ENCODE measurements at regions not wholly inside any gene's neighbourhood (a gene's known extent, or its start where the extent isn't known, plus 50 kb on each side); places are given as distances from the start of the nearest gene placed in this dataset.

DNA sequence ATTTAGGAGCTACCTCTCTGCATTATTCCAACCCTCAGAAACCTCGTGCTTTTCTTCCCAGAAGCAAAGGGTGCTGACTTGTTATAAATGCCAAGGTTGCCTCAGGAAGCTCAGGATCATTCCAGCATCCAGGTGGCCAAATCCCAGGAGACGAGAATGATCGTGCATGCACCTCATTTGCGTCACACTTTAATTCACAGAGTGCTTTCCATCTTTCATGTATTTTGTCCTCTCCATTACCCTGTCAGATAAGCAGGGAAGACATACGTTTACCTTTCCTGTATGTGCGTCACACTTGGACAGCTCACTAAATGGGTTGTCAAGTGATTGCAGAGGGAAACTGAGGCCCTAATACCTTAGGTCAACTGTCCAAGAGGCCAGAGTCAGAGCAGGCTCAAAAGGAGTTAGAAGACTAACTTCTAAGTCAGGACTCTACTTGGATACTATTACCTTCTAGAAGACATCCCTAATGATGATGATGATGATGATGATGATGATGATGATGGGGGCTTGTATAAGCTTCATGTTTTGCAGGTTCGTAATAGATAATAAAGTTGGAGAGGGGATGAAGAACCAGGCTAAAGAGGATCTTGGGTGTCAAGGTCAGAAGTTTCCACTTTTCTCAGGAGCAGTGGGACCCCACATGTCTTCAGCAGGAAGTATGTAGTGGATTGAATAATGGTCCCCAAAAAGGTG is 150.6 kb upstream of the TNRC6C start:
- no peaks in the 10 kb centered on the region for H3K4me1 ChIP-seq (ENCODE audit: control insufficient read depth, insufficient read depth, low read length)
- no peak overlapping the region for H3K9ac ChIP-seq (ENCODE audit: low read length)
- H3K27ac ChIP-seq (ENCODE audit: low read depth, low read length) = no peak overlapping the region
- no peaks in the 10 kb centered on the region for H3K27me3 ChIP-seq (ENCODE audit: control insufficient read depth, insufficient read depth, low read length)
- H3K36me3 ChIP-seq (ENCODE audit: control insufficient read depth, insufficient read depth, low read length) = no peaks in the 10 kb centered on the region
- no peak overlapping the region for H3K4me3 ChIP-seq (ENCODE audit: low read length)

DNA sequence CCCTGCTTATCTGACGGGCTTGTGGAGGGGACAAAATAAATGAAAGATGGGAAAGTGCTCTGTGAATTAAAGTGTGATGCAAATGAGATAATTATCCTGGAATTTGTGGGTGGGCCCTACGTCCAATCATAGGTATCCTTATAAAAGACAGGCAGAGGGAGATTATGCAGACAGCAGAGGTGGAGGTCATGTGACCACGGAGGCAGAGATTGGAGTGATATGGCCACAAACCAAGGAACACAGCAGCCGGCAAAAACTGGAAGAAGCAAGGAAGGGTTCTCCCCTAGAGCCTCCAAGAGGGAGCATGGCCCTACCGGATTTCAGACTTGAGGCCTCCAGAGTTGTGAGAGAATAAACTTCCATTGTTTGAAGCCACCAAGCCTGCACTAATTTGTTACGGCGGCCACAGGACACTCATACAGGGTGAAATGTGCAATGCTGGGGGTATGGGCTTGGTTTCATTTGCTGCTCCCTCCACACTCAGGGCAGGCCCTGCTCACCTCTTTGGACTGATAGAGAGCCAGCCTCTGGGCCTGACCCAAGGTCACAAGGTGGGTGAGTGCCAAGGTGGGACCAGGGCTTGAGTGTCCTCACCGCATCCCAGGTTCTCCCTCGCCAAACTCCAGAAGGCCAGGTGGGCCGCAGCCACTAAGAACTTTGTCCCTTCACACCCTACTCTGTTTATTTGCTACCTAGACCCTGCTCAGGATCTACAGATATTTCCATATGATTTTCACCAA is 149.6 kb upstream of the TNRC6C start:
- Histone ChIP-seq H3K4me3 (ENCODE audit: low read length) (no peak overlapping the region), H3K27ac (ENCODE audit: low read depth, low read length) (no peak overlapping the region), H3K9ac (ENCODE audit: low read length) (no peak overlapping the region), H3K4me1 (ENCODE audit: control insufficient read depth, insufficient read depth, low read length) (no peaks in the 10 kb centered on the region), H3K27me3 (ENCODE audit: control insufficient read depth, insufficient read depth, low read length) (no peaks in the 10 kb centered on the region), H3K36me3 (ENCODE audit: control insufficient read depth, insufficient read depth, low read length) (no peaks in the 10 kb centered on the region)

DNA sequence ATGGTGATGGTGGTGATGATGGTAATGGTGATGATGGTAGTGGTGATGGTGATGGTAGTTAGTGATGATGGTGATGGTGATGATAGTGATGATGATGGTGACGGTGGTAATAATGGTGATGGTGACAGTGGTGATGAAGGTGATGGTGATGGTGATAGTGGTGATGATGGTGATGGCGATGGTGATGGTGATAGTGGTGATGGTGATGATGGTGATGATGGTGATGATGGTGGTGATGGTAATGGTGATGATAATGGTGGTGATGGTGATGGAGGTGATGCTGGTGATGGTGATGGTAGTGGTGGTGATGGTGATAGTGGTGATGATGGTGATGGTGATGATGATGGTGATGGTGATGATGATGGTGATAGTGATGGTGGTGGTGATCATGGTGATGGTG is 148.7 kb upstream of the TNRC6C start:
- Histone ChIP-seq H3K27ac (ENCODE audit: low read depth, low read length) (no peak overlapping the region), H3K36me3 (ENCODE audit: control insufficient read depth, insufficient read depth, low read length) (no peaks in the 10 kb centered on the region), H3K4me3 (ENCODE audit: low read length) (no peak overlapping the region), H3K4me1 (ENCODE audit: control insufficient read depth, insufficient read depth, low read length) (no peaks in the 10 kb centered on the region), H3K9ac (ENCODE audit: low read length) (no peak overlapping the region), H3K27me3 (ENCODE audit: control insufficient read depth, insufficient read depth, low read length) (no peaks in the 10 kb centered on the region)

DNA sequence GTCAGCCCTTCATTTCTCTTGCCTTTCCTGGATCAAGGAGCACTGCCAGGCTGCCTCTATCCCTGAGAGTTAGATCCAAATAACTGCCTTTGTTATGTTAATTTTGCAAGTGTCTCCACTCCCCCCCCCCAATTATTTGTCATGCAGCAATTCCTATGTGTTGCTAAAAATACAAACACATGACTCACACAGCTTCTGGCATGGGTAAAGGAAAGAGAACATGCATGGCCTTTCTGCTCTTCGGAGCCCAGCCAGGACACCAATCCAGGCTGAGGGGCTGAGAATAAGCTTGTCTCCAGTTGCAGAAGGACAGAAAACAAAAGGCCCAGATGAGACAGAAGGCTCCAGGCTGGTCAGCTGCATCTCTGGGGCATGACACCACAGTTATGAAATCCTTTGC is 148.0 kb upstream of the TNRC6C start:
- H3K4me3 ChIP-seq (ENCODE audit: low read length) = no peak overlapping the region
- H3K27ac ChIP-seq (ENCODE audit: low read depth, low read length) = no peak overlapping the region
- no peaks in the 10 kb centered on the region for H3K36me3 ChIP-seq (ENCODE audit: control insufficient read depth, insufficient read depth, low read length)
- no peak overlapping the region for H3K9ac ChIP-seq (ENCODE audit: low read length)
- no peaks in the 10 kb centered on the region for H3K4me1 ChIP-seq (ENCODE audit: control insufficient read depth, insufficient read depth, low read length)
- H3K27me3 ChIP-seq (ENCODE audit: control insufficient read depth, insufficient read depth, low read length) = no peaks in the 10 kb centered on the region

- Histone ChIP-seq H3K27ac (ENCODE audit: low read depth, low read length) (no peak overlapping the region), H3K9ac (ENCODE audit: low read length) (no peak overlapping the region), H3K4me1 (ENCODE audit: control insufficient read depth, insufficient read depth, low read length) (no peaks in the 10 kb centered on the region), H3K36me3 (ENCODE audit: control insufficient read depth, insufficient read depth, low read length) (no peaks in the 10 kb centered on the region), H3K27me3 (ENCODE audit: control insufficient read depth, insufficient read depth, low read length) (no peaks in the 10 kb centered on the region), H3K4me3 (ENCODE audit: low read length) (no peak overlapping the region)
Measured at GRCh38 chr17:77811521-77811920, 147.0 kb upstream of the TNRC6C start.

GRCh38 chr17:77814091-77814772 is 144.3 kb upstream of the TNRC6C start:
- Histone ChIP-seq H3K27ac (ENCODE audit: low read depth, low read length) (no peak overlapping the region), H3K4me1 (ENCODE audit: control insufficient read depth, insufficient read depth, low read length) (no peaks in the 10 kb centered on the region), H3K4me3 (ENCODE audit: low read length) (no peak overlapping the region), H3K9ac (ENCODE audit: low read length) (no peak overlapping the region), H3K27me3 (ENCODE audit: control insufficient read depth, insufficient read depth, low read length) (peaks cover 4% of the 10 kb centered on the region), H3K36me3 (ENCODE audit: control insufficient read depth, insufficient read depth, low read length) (no peaks in the 10 kb centered on the region)

DNA sequence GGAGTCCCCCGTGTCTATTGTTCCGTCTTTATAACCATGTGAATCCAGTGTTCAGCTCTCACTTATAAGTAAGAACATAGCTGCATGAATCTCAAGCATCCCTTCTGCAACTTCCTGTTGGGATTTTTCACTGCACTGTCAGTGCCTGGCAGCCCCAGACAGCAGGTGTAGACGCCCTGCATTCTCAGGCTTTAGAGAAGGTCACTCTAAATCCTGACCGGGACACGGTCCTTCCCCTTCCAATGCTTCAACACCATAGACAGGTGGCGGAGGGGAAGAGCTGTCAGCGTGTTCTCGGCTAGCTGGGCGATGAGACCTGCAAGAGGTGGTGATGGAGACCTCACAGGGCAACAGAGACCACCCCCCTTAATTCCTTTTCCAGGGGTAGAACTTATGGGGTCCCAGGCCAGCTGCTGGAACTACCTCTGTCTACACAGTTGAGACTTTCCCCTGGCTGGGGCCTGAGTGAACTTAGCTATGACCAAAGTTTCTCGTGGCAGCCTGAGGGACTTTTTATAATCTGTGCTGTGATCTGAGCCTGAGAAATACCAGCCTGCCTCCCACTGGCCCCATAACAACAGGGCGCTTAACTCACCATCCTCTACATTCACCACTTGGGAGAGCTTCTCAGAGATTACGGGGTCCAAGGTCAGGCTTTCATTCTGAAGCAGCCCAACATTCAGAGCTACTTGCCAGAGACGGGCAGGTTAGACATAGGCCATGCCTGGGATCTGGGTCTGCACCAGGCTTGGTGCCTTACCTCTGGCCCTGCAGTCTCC is 143.2 kb upstream of the TNRC6C start:
- Histone ChIP-seq H3K4me1 (ENCODE audit: control insufficient read depth, insufficient read depth, low read length) (no peaks in the 10 kb centered on the region), H3K4me3 (ENCODE audit: low read length) (no peak overlapping the region), H3K27me3 (ENCODE audit: control insufficient read depth, insufficient read depth, low read length) (peaks cover 4% of the 10 kb centered on the region), H3K9ac (ENCODE audit: low read length) (no peak overlapping the region), H3K27ac (ENCODE audit: low read depth, low read length) (no peak overlapping the region), H3K36me3 (ENCODE audit: control insufficient read depth, insufficient read depth, low read length) (no peaks in the 10 kb centered on the region)

DNA sequence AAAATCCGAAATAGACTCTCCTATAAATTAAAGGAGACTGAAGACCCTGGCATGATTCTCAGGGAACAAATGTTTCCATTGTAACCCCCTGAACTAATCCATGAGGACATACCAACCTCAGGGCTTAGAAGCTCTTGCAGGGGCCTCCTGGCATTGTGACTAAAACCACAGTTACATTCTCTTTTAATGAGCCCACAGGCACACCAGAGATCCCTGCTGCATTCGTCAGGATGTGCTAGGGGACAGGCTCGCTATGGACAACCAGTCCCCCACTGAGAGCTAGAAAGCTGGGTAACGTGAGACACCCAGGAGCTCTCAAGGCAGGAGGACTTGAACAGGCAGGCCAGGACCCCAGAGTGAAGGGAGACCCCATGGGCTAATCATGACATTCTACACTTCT is 140.6 kb upstream of the TNRC6C start:
- Histone ChIP-seq H3K4me1 (ENCODE audit: control insufficient read depth, insufficient read depth, low read length) (no peaks in the 10 kb centered on the region), H3K36me3 (ENCODE audit: control insufficient read depth, insufficient read depth, low read length) (no peaks in the 10 kb centered on the region), H3K27ac (ENCODE audit: low read depth, low read length) (no peak overlapping the region), H3K9ac (ENCODE audit: low read length) (no peak overlapping the region), H3K4me3 (ENCODE audit: low read length) (no peak overlapping the region), H3K27me3 (ENCODE audit: control insufficient read depth, insufficient read depth, low read length) (peaks cover 4% of the 10 kb centered on the region)

GRCh38 chr17:77819497-77819896 is 139.0 kb upstream of the TNRC6C start:
- Histone ChIP-seq H3K4me1 (ENCODE audit: control insufficient read depth, insufficient read depth, low read length) (no peaks in the 10 kb centered on the region), H3K27ac (ENCODE audit: low read depth, low read length) (no peak overlapping the region), H3K36me3 (ENCODE audit: control insufficient read depth, insufficient read depth, low read length) (no peaks in the 10 kb centered on the region), H3K27me3 (ENCODE audit: control insufficient read depth, insufficient read depth, low read length) (peaks cover 4% of the 10 kb centered on the region), H3K4me3 (ENCODE audit: low read length) (no peak overlapping the region), H3K9ac (ENCODE audit: low read length) (no peak overlapping the region)

GRCh38 chr17:77821114-77821513 is 137.4 kb upstream of the TNRC6C start:
- H3K9ac ChIP-seq (ENCODE audit: low read length) = no peak overlapping the region
- no peaks in the 10 kb centered on the region for H3K4me1 ChIP-seq (ENCODE audit: control insufficient read depth, insufficient read depth, low read length)
- no peaks in the 10 kb centered on the region for H3K36me3 ChIP-seq (ENCODE audit: control insufficient read depth, insufficient read depth, low read length)
- no peak overlapping the region for H3K27ac ChIP-seq (ENCODE audit: low read depth, low read length)
- no peak overlapping the region for H3K4me3 ChIP-seq (ENCODE audit: low read length)
- H3K27me3 ChIP-seq (ENCODE audit: control insufficient read depth, insufficient read depth, low read length) = peaks cover 4% of the 10 kb centered on the region

DNA sequence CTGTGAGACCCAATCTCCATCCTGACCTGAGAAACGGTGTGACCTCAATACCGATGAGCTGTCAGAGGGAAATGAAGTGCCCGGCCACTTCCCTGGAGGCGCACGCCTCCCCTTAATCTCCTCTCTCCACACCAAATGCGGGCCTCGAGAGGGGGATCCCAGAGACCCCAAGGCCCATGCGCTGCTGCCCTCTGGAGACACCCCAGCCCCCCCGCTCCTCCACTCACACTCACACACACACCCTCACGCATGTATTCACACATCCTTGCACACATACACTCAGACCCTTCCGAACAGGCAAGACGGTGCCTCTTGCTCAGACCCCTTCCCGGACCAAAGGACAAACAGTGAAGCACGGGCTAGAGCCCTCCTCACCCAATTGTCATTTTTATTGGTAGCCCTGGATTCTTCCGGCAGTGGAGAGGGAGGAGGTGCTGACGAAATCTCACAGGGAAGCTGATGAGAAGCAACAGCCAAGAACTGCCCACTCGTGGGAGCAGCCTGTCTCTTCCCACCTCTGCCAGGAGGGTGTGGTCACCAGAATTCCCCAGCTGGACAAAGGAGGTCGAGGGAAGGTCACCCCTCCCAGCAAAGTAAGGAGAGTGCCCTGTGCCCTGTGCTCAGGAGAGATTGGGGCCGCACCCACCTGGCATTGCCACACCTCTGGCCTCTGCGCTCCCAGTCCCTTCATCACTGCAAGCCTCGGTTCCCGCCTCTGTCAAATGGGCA is 136.0 kb upstream of the TNRC6C start:
- peaks cover 4% of the 10 kb centered on the region for H3K27me3 ChIP-seq (ENCODE audit: control insufficient read depth, insufficient read depth, low read length)

More for the DNA sequence above, 136.0 kb upstream of the TNRC6C start:
- no peak overlapping the region for H3K4me3 ChIP-seq (ENCODE audit: low read length)
- H3K4me1 ChIP-seq (ENCODE audit: control insufficient read depth, insufficient read depth, low read length) = no peaks in the 10 kb centered on the region
- no peak overlapping the region for H3K9ac ChIP-seq (ENCODE audit: low read length)
- no peak overlapping the region for H3K27ac ChIP-seq (ENCODE audit: low read depth, low read length)
- no peaks in the 10 kb centered on the region for H3K36me3 ChIP-seq (ENCODE audit: control insufficient read depth, insufficient read depth, low read length)
